ENCODE measurements at regions not wholly inside any gene's neighbourhood (a gene's known extent, or its start where the extent isn't known, plus 50 kb on each side); places are given as distances from the start of the nearest gene placed in this dataset.

GRCh38 chr17:34155947-34156346 is 99.1 kb upstream of the CCL2 start:
- CTCF ChIA-PET: no interaction called here
- peaks cover 38% of the 10 kb centered on the region for H3K27me3 Mint-ChIP-seq

GRCh38 chr17:34156401-34156740 is 98.7 kb upstream of the CCL2 start:
- POLR2A ChIA-PET: no interaction called here
- intact Hi-C loops (cut with micrococcal nuclease): no loop called here
- Mint-ChIP-seq H3K4me1 (no peaks in the 10 kb centered on the region), H3K4me3 (no peak overlapping the region), H3K9me3 (peaks cover 2% of the 10 kb centered on the region), H3K27ac (no peak overlapping the region), H3K27me3 (peaks cover 38% of the 10 kb centered on the region), H3K36me3 (ENCODE audit: low read depth) (no peaks in the 10 kb centered on the region)
- no peak for TF ChIP-seq CTCF (IDR thresholded peaks at IDR 0.05)
- CTCF ChIA-PET: no interaction called here
- no peak for DNase-seq
- no peak for ATAC-seq (ENCODE audit: low read depth)

More at GRCh38 chr17:34155947-34156346, 99.1 kb upstream of the CCL2 start:
- POLR2A ChIA-PET: no interaction called here
- Mint-ChIP-seq H3K27ac (no peak overlapping the region), H3K4me1 (no peaks in the 10 kb centered on the region), H3K36me3 (ENCODE audit: low read depth) (no peaks in the 10 kb centered on the region), H3K9me3 (peaks cover 2% of the 10 kb centered on the region), H3K4me3 (no peak overlapping the region)
- DNase-seq: no peak
- no peak for ATAC-seq (ENCODE audit: low read depth)
- intact Hi-C loops (cut with micrococcal nuclease): no loop called here
- no peak for TF ChIP-seq CTCF (IDR thresholded peaks at IDR 0.05)

- Mint-ChIP-seq H3K27ac (no peak overlapping the region), H3K4me3 (no peak overlapping the region), H3K9me3 (peaks cover 2% of the 10 kb centered on the region), H3K36me3 (ENCODE audit: low read depth) (no peaks in the 10 kb centered on the region), H3K27me3 (peaks cover 41% of the 10 kb centered on the region), H3K4me1 (no peaks in the 10 kb centered on the region)
- POLR2A ChIA-PET: no interaction called here
- no peak for DNase-seq
- intact Hi-C loops (cut with micrococcal nuclease): no loop called here
- no peak for TF ChIP-seq CTCF (IDR thresholded peaks at IDR 0.05)
- no peak for ATAC-seq (ENCODE audit: low read depth)
- CTCF ChIA-PET: no interaction called here
Measured at GRCh38 chr17:34156741-34157589, 98.1 kb upstream of the CCL2 start.

GRCh38 chr17:34161690-34162089 is 93.4 kb upstream of the CCL2 start:
- Mint-ChIP-seq H3K9me3 (peaks cover 2% of the 10 kb centered on the region), H3K4me3 (no peak overlapping the region), H3K27ac (no peak overlapping the region), H3K36me3 (ENCODE audit: low read depth) (no peaks in the 10 kb centered on the region), H3K4me1 (no peaks in the 10 kb centered on the region), H3K27me3 (peaks cover 30% of the 10 kb centered on the region)
- ATAC-seq (ENCODE audit: low read depth) (no peak), DNase-seq (no peak)
- CTCF ChIA-PET: interaction anchor here (1.1 kb wide), 1 partner anchor 10 kb away, joined by 3 read pairs; no protein-coding TSS in a partner anchor
- intact Hi-C loops (cut with micrococcal nuclease): no loop called here
- no peak for TF ChIP-seq CTCF (IDR thresholded peaks at IDR 0.05)
- POLR2A ChIA-PET: no interaction called here

- TF ChIP-seq CTCF (IDR thresholded peaks at IDR 0.05): no peak
- H3K4me1 Mint-ChIP-seq: no peaks in the 10 kb centered on the region
- CTCF ChIA-PET: no interaction called here
- intact Hi-C loops (cut with micrococcal nuclease): no loop called here
- peaks cover 2% of the 10 kb centered on the region for H3K9me3 Mint-ChIP-seq
- peaks cover 27% of the 10 kb centered on the region for H3K27me3 Mint-ChIP-seq
- H3K4me3 Mint-ChIP-seq: no peak overlapping the region
- POLR2A ChIA-PET: no interaction called here
- ATAC-seq (ENCODE audit: low read depth) (no peak), DNase-seq (no peak)
- H3K36me3 Mint-ChIP-seq (ENCODE audit: low read depth): no peaks in the 10 kb centered on the region
- H3K27ac Mint-ChIP-seq: no peak overlapping the region
Measured at GRCh38 chr17:34163123-34163522, 92.0 kb upstream of the CCL2 start.

Data from activated B cell treated with CpG ODN at 0.5 μM for 24 hours (primary cell).